ENCODE measurements at regions not wholly inside any gene's neighbourhood (a gene's known extent, or its start where the extent isn't known, plus 50 kb on each side); places are given as distances from the start of the nearest gene placed in this dataset.

DNA sequence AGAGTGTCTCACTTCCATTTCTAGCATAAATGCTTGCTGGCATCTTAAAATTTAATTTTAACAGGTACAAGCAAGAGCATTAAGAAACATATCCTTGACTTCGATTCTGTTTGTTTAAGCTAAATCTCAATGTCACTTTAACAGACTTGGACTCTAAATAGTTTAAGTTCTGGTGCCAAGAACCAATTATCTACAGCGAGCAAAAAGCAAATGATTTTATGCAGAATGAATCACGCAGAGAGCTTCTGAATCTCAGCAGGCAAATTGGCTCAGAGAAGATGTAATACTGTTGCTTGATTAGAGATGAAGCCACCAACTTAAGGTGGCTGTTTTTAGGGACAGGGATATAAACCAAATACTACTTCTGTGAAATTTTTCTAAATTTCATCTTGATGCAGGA lies 117.0 kb upstream of the PLD5 start:
- no peak for TF ChIP-seq POLR2A (IDR thresholded peaks at IDR 0.05)
- TF ChIP-seq, protein P1, sequence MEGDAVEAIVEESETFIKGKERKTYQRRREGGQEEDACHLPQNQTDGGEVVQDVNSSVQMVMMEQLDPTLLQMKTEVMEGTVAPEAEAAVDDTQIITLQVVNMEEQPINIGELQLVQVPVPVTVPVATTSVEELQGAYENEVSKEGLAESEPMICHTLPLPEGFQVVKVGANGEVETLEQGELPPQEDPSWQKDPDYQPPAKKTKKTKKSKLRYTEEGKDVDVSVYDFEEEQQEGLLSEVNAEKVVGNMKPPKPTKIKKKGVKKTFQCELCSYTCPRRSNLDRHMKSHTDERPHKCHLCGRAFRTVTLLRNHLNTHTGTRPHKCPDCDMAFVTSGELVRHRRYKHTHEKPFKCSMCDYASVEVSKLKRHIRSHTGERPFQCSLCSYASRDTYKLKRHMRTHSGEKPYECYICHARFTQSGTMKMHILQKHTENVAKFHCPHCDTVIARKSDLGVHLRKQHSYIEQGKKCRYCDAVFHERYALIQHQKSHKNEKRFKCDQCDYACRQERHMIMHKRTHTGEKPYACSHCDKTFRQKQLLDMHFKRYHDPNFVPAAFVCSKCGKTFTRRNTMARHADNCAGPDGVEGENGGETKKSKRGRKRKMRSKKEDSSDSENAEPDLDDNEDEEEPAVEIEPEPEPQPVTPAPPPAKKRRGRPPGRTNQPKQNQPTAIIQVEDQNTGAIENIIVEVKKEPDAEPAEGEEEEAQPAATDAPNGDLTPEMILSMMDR (IDR thresholded peaks at IDR 0.05), result no peak
- H3K27me3 ChIP-seq, result no peaks in the 10 kb centered on the region

GRCh38 chr1:242639104-242639503 lies 114.6 kb upstream of the PLD5 start:
- H3K27ac ChIP-seq, result no peak overlapping the region
- no peaks in the 10 kb centered on the region for H3K36me3 ChIP-seq
- H3K4me1 ChIP-seq, result no peaks in the 10 kb centered on the region
- no peaks in the 10 kb centered on the region for H3K27me3 ChIP-seq
- TF ChIP-seq, protein P1 (IDR thresholded peaks at IDR 0.05), result no peak
- no peak for TF ChIP-seq POLR2A (IDR thresholded peaks at IDR 0.05)
- H3K4me3 ChIP-seq, result no peak overlapping the region
- no peaks in the 10 kb centered on the region for H3K9me3 ChIP-seq
- DNase-seq, result no peak

More for the DNA sequence above, 117.0 kb upstream of the PLD5 start:
- Histone ChIP-seq H3K4me1 (no peaks in the 10 kb centered on the region), H3K9me3 (no peaks in the 10 kb centered on the region), H3K36me3 (no peaks in the 10 kb centered on the region), H3K27ac (no peak overlapping the region), H3K4me3 (no peak overlapping the region)
- DNase-seq, result no peak

- Histone ChIP-seq H3K9me3 (no peaks in the 10 kb centered on the region), H3K4me3 (no peak overlapping the region), H3K36me3 (no peaks in the 10 kb centered on the region), H3K27me3 (no peaks in the 10 kb centered on the region), H3K27ac (no peak overlapping the region), H3K4me1 (no peaks in the 10 kb centered on the region)
- TF ChIP-seq, protein P1 (IDR thresholded peaks at IDR 0.05), result no peak
- TF ChIP-seq POLR2A (IDR thresholded peaks at IDR 0.05), result no peak
- DNase-seq, result no peak
Measured at GRCh38 chr1:242634732-242635131, 110.2 kb upstream of the PLD5 start.

DNA sequence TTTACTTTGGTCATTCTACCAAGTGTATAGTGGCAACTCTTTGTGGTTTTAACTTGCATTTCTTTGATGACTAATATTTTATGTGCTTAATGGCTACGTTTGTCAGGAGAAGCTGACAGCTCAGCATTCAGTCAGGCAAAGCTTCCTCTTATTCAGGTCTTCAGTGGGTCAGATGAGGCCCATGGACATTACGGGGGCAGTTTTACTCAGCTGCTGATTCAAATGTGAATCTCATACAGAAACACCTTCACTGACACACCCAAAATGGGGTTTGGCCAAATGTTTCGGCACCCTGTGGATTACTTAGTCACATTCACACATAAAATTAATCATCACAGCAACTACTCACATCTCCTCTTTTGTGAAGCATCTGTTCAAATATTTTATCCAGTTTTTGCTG lies 104.9 kb upstream of the PLD5 start:
- TF ChIP-seq POLR2A (IDR thresholded peaks at IDR 0.05), result no peak
- TF ChIP-seq, protein P1 (IDR thresholded peaks at IDR 0.05), result no peak
- no peaks in the 10 kb centered on the region for H3K36me3 ChIP-seq
- H3K27ac ChIP-seq, result no peak overlapping the region
- no peak for DNase-seq
- no peaks in the 10 kb centered on the region for H3K9me3 ChIP-seq
- H3K4me3 ChIP-seq, result no peak overlapping the region
- H3K4me1 ChIP-seq, result no peaks in the 10 kb centered on the region
- H3K27me3 ChIP-seq, result no peaks in the 10 kb centered on the region

- no peak overlapping the region for H3K27ac ChIP-seq
- DNase-seq, result no peak
- H3K4me3 ChIP-seq, result no peak overlapping the region
- H3K36me3 ChIP-seq, result no peaks in the 10 kb centered on the region
- H3K9me3 ChIP-seq, result no peaks in the 10 kb centered on the region
- no peaks in the 10 kb centered on the region for H3K27me3 ChIP-seq
- no peak for TF ChIP-seq POLR2A (IDR thresholded peaks at IDR 0.05)
- TF ChIP-seq, protein P1 (IDR thresholded peaks at IDR 0.05), result no peak
- H3K4me1 ChIP-seq, result no peaks in the 10 kb centered on the region
Measured at GRCh38 chr1:242623756-242624155, 99.3 kb upstream of the PLD5 start.

DNA sequence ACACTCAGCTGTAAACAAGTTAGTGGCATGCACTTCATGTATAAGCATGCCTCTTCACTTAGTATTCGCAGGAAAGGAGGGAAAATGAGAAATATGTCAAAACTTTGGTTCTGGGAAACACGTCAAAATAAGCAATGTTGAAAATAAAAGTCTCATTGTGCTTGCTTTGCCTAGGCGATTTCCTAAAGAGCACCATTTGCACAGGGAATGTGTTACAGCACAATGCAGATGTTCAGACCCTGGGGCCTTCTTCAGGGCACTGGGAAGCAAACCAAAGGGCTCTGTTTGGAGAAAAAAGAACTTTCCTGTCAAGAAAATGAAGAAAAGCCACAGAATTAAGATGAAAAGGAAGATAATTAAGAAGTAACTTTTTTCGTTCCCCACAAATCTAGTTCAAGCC lies 98.6 kb upstream of the PLD5 start:
- TF ChIP-seq, protein P1 (IDR thresholded peaks at IDR 0.05), result no peak
- no peak for TF ChIP-seq POLR2A (IDR thresholded peaks at IDR 0.05)
- no peak for DNase-seq
- no peaks in the 10 kb centered on the region for H3K36me3 ChIP-seq
- H3K27ac ChIP-seq, result no peak overlapping the region
- H3K27me3 ChIP-seq, result no peaks in the 10 kb centered on the region
- no peak overlapping the region for H3K4me3 ChIP-seq
- no peaks in the 10 kb centered on the region for H3K9me3 ChIP-seq
- no peaks in the 10 kb centered on the region for H3K4me1 ChIP-seq

Measured in Peyer's patch (tissue), 4 donors.